SK-N-SH (cell line): ENCODE measurements at regions not wholly inside any gene's neighbourhood (a gene's known extent, or its start where the extent isn't known, plus 50 kb on each side); places are given as distances from the start of the nearest gene placed in this dataset.
A peak's percentile ranks its signal among the peaks of the same experiment; 100 is the strongest.

Source experiments
- CTCF ChIP-seq: fragments of 200-600 bp; sonication (generic); IDR thresholded peaks from 2 replicates; pipeline ENCODE4 v1.6.1; 2017; ENCODE audit warnings: antibody characterized with exemption, mild to moderate bottlenecking, moderate library complexity
- EP300 ChIP-seq, 2 experiments: IDR thresholded peaks; 2 replicates each; pipeline versions ENCODE4 v1.4.0 to v1.6.1; 2012; ENCODE audit warnings: borderline replicate concordance in 1 of 2, low read depth in 1 of 2, low read length in 1 of 2
- EZH2phosphoT487 ChIP-seq: fragments of 200-600 bp; sonication (generic); IDR thresholded peaks from 2 replicates; pipeline ENCODE4 v1.6.1; 2017; ENCODE audit warnings: low read depth, mixed run types, mild to moderate bottlenecking, antibody characterized with exemption, moderate library complexity, borderline replicate concordance
- GATA2 ChIP-seq: sonication (generic); formaldehyde crosslinking; IDR thresholded peaks from 2 replicates; pipeline ENCODE4 v1.5.0; 2020; ENCODE audit warnings: mild to moderate bottlenecking, missing genetic modification reagents
- MEF2A ChIP-seq: IDR thresholded peaks from 2 replicates; pipeline ENCODE4 v1.4.0; 2012; ENCODE audit warnings: low read depth, borderline replicate concordance
- NRF1 ChIP-seq: IDR thresholded peaks from 2 replicates; pipeline ENCODE4 v1.6.1; 2012; ENCODE audit warnings: low read depth, mild to moderate bottlenecking, low read length
- REST ChIP-seq: IDR thresholded peaks from 2 replicates; pipeline ENCODE4 v1.6.1; 2012; ENCODE audit warnings: mild to moderate bottlenecking, low read depth, low read length, moderate library complexity
- RFX5 ChIP-seq: IDR thresholded peaks from 2 replicates; pipeline ENCODE4 v1.6.1; 2012; ENCODE audit warnings: mild to moderate bottlenecking, improper control_type of control experiment, low read length
- TEAD4 ChIP-seq: IDR thresholded peaks from 2 replicates; pipeline ENCODE4 v1.4.0; 2012; ENCODE audit warnings: mild to moderate bottlenecking, borderline replicate concordance; ENCODE audit not compliant: insufficient read depth
- USF2 ChIP-seq: fragments of 150-350 bp; IDR thresholded peaks from 2 replicates; pipeline ENCODE4 v1.6.1; 2017; ENCODE audit warnings: antibody characterized with exemption, low read length, low read depth, borderline replicate concordance
- ZBTB33 ChIP-seq: IDR thresholded peaks from 2 replicates; pipeline ENCODE4 v1.4.0; 2012; ENCODE audit warnings: low read depth, borderline replicate concordance

- TF ChIP-seq CTCF, result no peak
- TF ChIP-seq USF2, result no peak
- no peak for TF ChIP-seq EP300 (IDR thresholded peaks at IDR 0.05; ENCODE audit: borderline replicate concordance in 1 of 2, low read depth in 1 of 2, low read length in 1 of 2)
- TF ChIP-seq REST, result no peak
- TF ChIP-seq NRF1, result no peak
- TF ChIP-seq TEAD4, result no peak
- no peak for TF ChIP-seq EZH2phosphoT487
- TF ChIP-seq ZBTB33, result no peak
- 0 out of 2 replicates have a peak, but pooled peaks have one; percentile 15 for TF ChIP-seq RFX5
- TF ChIP-seq MEF2A, result no peak
- no peak for TF ChIP-seq GATA2 (CRISPR knock-in tag)
These were observed 433.7 kb downstream of the ENC1 start for GRCh38 chr5:74206579-74207550.
